Thoracic aorta (tissue), 2 donors: ENCODE measurements at regions not wholly inside any gene's neighbourhood (a gene's known extent, or its start where the extent isn't known, plus 50 kb on each side); places are given as distances from the start of the nearest gene placed in this dataset.

ENCODE experiments used
- ATAC-seq: fragments of 150-250 bp; one replicate; pipeline ENCODE4 v1.8.0; 2017; ENCODE audit warnings: low read depth; ENCODE audit not compliant: insufficient number of reproducible peaks, low FRiP score
- DNase-seq: peaks from one replicate; pipeline ENCODE4 v3.0.0-alpha.2; 2020; ENCODE audit warnings: low spot score
- H3K27ac ChIP-seq, 2 donors: fragments of 200-600 bp; sonication (generic); 1 replicate in 1 of 2; 2 replicates in 1 of 2; pipeline ENCODE4 v1.5.1; 2016; ENCODE audit warnings: mild to moderate bottlenecking in 2 of 2, moderate library complexity in 2 of 2
- H3K27me3 ChIP-seq: fragments of 200-600 bp; sonication (generic); replicated peaks from 2 replicates; pipeline ENCODE4 v1.6.0; 2016; ENCODE audit warnings: mild to moderate bottlenecking; ENCODE audit not compliant: insufficient read depth
- H3K36me3 ChIP-seq: fragments of 200-600 bp; sonication (generic); one replicate; pipeline ENCODE4 v1.5.1; 2016
- H3K4me1 ChIP-seq, 2 donors: fragments of 200-600 bp; sonication (generic); 1 replicate in 1 of 2; 2 replicates in 1 of 2; pipeline versions ENCODE4 v1.5.1 to v1.6.0; 2016; ENCODE audit warnings: low read depth in 2 of 2, mild to moderate bottlenecking in 1 of 2; ENCODE audit not compliant: control insufficient read depth in 1 of 2
- H3K4me3 ChIP-seq: fragments of 200-600 bp; sonication (generic); 2 replicates; pipeline ENCODE4 v1.5.1; 2016; ENCODE audit warnings: mild to moderate bottlenecking
- H3K9me3 ChIP-seq: fragments of 200-600 bp; sonication (generic); 2 replicates; pipeline ENCODE4 v1.5.1; 2016
- TF ChIP-seq, protein P1 (sequence below): fragments of 200-600 bp; sonication (generic); IDR thresholded peaks from one replicate; pipeline ENCODE4 v1.5.1; 2019; ENCODE audit warnings: antibody characterized with exemption

DNA sequence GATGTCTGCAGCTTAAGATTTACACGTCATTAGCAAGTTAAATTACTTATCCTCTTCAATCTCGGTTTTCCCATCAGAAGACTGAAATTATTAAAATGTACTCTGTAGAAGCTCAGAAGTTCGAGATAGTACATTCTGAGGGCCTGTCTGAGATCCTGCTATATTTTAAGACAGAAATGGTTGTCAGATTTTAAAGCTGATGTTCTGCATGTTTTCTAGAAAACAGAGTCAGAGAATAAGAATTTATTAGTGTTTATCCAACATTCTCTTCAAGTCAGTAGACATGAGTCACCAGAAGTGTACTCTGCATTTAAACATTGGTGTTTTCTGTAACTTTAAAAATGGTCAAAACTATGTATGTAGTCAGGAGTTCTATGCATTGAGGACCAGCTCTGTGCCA is 155.2 kb upstream of the MYOCD start:
- Histone ChIP-seq H3K4me1 (peaks cover 14 to 23% of the 10 kb centered on the region in 2 donors), H3K27me3 (no peaks in the 10 kb centered on the region), H3K36me3 (no peaks in the 10 kb centered on the region), H3K4me3 (no peak overlapping the region), H3K27ac (no peak overlapping the region), H3K9me3 (no peaks in the 10 kb centered on the region)
- ATAC-seq = no peak
- TF ChIP-seq, protein P1, sequence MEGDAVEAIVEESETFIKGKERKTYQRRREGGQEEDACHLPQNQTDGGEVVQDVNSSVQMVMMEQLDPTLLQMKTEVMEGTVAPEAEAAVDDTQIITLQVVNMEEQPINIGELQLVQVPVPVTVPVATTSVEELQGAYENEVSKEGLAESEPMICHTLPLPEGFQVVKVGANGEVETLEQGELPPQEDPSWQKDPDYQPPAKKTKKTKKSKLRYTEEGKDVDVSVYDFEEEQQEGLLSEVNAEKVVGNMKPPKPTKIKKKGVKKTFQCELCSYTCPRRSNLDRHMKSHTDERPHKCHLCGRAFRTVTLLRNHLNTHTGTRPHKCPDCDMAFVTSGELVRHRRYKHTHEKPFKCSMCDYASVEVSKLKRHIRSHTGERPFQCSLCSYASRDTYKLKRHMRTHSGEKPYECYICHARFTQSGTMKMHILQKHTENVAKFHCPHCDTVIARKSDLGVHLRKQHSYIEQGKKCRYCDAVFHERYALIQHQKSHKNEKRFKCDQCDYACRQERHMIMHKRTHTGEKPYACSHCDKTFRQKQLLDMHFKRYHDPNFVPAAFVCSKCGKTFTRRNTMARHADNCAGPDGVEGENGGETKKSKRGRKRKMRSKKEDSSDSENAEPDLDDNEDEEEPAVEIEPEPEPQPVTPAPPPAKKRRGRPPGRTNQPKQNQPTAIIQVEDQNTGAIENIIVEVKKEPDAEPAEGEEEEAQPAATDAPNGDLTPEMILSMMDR = no peak
- no peak for DNase-seq

DNA sequence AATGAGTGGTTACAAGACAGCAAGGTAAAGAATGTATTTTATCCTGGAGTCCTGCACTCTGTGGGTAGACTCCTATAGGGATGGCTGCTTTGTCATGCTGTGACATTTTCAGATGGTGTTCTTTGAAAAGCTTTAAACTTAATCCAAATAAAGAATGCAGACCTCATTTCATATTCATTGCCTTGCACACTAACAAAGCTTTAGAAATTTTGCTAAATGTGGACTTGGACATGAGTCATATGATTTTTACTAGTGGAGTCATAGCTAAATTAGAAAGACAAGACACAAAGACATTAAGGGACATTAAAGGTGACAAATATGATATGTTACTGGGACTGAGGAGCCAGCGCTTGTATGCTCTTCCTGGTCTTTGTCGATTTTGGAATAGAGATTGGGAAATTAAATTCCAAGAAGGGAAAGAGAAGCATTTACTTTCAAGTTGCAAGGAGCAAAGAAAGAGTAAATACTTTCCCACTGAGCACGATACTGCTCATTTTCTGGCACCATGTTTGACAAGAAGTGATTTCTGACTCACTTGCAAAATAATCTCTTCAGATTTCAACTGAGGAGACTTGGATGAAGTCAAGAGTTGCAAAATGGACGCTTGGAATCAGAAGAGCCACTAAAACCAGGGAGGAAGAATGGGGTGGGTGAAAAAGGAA is 152.9 kb upstream of the MYOCD start:
- no peaks in the 10 kb centered on the region for H3K9me3 ChIP-seq
- no peaks in the 10 kb centered on the region for H3K36me3 ChIP-seq
- H3K27ac ChIP-seq = peak overlapping the region in 1 of 2 donors; percentile 43
- peaks cover 14 to 23% of the 10 kb centered on the region in 2 donors for H3K4me1 ChIP-seq
- DNase-seq (no peak), ATAC-seq (no peak)
- H3K4me3 ChIP-seq = peak overlapping the region; percentile 1
- H3K27me3 ChIP-seq = no peaks in the 10 kb centered on the region
- TF ChIP-seq, protein P1 = no peak

DNA sequence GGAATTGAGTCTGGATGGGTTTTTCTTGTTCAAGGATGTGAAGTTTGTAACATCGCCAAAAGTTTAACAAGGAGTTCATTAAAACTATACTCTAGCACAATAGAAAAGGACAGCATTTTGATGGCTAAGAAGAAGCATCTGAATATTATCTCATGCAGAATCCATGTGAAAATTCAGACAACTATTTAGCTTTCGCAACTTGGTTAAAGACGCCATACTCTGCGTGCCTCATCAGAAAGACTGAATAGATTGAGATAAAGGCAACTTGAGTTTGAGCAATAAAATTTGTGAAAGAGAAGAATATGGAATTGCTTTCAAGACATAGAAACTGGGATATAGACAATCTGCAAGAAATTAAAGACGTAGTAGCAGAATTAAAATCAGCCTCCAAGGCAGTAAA is 151.1 kb upstream of the MYOCD start:
- no peak for DNase-seq
- Histone ChIP-seq H3K27me3 (no peaks in the 10 kb centered on the region), H3K27ac (no peak overlapping the region), H3K4me3 (no peak overlapping the region), H3K4me1 (peaks cover 14 to 23% of the 10 kb centered on the region in 2 donors), H3K36me3 (no peaks in the 10 kb centered on the region), H3K9me3 (no peaks in the 10 kb centered on the region)
- ATAC-seq = no peak
- TF ChIP-seq, protein P1 = no peak

DNA sequence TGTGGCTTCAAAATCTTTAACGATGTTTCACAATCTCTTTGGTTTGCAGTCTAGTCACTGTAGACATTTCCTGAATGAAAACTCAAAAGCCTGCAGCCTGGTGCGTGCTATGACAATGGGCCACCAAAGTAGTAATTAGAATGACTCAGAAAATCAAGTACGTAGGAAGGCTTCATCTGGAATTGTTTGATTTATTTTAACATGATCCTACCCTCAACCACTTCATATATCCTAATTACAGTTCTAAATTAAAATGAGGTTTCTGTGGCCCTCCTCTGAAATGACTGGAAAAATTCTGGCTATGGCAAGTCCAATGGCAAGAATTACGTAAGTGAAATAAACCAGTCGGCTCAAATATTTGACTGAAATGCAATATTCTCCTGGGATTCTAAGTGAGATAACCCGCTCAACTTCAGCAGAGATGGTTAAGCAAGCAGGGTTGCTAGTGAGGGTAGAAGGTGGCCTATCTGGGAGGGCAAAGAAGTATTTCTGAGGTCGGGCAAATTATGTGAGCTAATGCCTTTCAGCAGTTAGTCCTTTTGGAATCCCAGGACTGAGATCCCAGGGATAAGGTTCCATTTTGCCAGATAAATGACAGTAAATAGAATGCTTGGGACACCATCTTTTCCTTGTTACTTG is 145.6 kb upstream of the MYOCD start:
- H3K27me3 ChIP-seq = no peaks in the 10 kb centered on the region
- DNase-seq (no peak), ATAC-seq (no peak)
- H3K36me3 ChIP-seq = no peaks in the 10 kb centered on the region
- H3K27ac ChIP-seq = no peak overlapping the region
- no peaks in the 10 kb centered on the region for H3K9me3 ChIP-seq
- no peak overlapping the region for H3K4me3 ChIP-seq
- H3K4me1 ChIP-seq = peaks cover 12 to 29% of the 10 kb centered on the region in 2 donors
- TF ChIP-seq, protein P1 = no peak

DNA sequence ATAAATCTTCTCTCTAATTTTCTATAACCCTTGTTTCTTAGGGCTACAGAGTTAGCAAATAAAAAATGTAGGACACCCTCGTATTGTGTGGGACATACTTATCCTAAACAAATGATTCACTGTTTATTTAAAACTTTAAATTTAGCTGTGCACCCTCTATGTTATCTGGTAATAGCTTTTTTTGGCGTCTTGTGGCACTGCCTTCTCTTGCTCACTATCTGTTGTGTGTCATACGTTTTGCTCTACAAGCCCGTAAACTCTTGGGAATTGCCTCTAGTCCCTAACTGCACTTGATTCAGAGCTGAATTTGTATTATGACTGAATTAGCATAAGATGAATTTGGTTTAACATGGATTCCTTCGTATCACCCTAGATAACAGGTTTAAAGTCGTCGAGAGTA is 144.3 kb upstream of the MYOCD start:
- Histone ChIP-seq H3K9me3 (no peaks in the 10 kb centered on the region), H3K4me3 (peak overlapping the region; percentile 42), H3K27me3 (no peaks in the 10 kb centered on the region), H3K4me1 (peaks cover 12 to 29% of the 10 kb centered on the region in 2 donors), H3K27ac (peak overlapping the region; percentile 31 to 50), H3K36me3 (no peaks in the 10 kb centered on the region)
- no peak for ATAC-seq
- no peak for DNase-seq
- TF ChIP-seq, protein P1 = no peak
